ENCODE measurements at regions not wholly inside any gene's neighbourhood (a gene's known extent, or its start where the extent isn't known, plus 50 kb on each side); places are given as distances from the start of the nearest gene placed in this dataset.
A peak's percentile ranks its signal among the peaks of the same experiment; 100 is the strongest.

GRCh38 chr16:86305440-86305839, 204.9 kb upstream of the FOXF1 start:
- intact Hi-C loops (cut with DNase I), result no loop called here
- ATAC-seq (no peak), DNase-seq (no peak)
- TF ChIP-seq, protein P1, sequence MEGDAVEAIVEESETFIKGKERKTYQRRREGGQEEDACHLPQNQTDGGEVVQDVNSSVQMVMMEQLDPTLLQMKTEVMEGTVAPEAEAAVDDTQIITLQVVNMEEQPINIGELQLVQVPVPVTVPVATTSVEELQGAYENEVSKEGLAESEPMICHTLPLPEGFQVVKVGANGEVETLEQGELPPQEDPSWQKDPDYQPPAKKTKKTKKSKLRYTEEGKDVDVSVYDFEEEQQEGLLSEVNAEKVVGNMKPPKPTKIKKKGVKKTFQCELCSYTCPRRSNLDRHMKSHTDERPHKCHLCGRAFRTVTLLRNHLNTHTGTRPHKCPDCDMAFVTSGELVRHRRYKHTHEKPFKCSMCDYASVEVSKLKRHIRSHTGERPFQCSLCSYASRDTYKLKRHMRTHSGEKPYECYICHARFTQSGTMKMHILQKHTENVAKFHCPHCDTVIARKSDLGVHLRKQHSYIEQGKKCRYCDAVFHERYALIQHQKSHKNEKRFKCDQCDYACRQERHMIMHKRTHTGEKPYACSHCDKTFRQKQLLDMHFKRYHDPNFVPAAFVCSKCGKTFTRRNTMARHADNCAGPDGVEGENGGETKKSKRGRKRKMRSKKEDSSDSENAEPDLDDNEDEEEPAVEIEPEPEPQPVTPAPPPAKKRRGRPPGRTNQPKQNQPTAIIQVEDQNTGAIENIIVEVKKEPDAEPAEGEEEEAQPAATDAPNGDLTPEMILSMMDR (IDR thresholded peaks at IDR 0.05), result no peak
- peaks cover 7% of the 10 kb centered on the region for H3K27me3 ChIP-seq (ENCODE audit: low read depth)
- peak overlapping the region; percentile 9 for H3K27ac ChIP-seq
- H3K36me3 ChIP-seq, result no peaks in the 10 kb centered on the region
- H3K4me3 ChIP-seq, result no peak overlapping the region
- H3K4me1 ChIP-seq, result peaks cover 8% of the 10 kb centered on the region
- no peaks in the 10 kb centered on the region for H3K9me3 ChIP-seq

- DNase-seq, result no peak
- intact Hi-C loops (cut with DNase I), result no loop called here
- TF ChIP-seq, protein P1 (IDR thresholded peaks at IDR 0.05), result no peak
- peaks cover 6% of the 10 kb centered on the region for H3K4me1 ChIP-seq
- no peak overlapping the region for H3K4me3 ChIP-seq
- H3K9me3 ChIP-seq, result no peaks in the 10 kb centered on the region
- no peaks in the 10 kb centered on the region for H3K36me3 ChIP-seq
- no peak for ATAC-seq
- H3K27me3 ChIP-seq (ENCODE audit: low read depth), result peaks cover 1% of the 10 kb centered on the region
- peak overlapping the region; percentile 9 for H3K27ac ChIP-seq
Measured at GRCh38 chr16:86306011-86306644, 204.2 kb upstream of the FOXF1 start.

GRCh38 chr16:86306811-86307513, 203.4 kb upstream of the FOXF1 start:
- DNase-seq, result no peak
- Histone ChIP-seq H3K36me3 (no peaks in the 10 kb centered on the region), H3K27ac (no peak overlapping the region)

DNA sequence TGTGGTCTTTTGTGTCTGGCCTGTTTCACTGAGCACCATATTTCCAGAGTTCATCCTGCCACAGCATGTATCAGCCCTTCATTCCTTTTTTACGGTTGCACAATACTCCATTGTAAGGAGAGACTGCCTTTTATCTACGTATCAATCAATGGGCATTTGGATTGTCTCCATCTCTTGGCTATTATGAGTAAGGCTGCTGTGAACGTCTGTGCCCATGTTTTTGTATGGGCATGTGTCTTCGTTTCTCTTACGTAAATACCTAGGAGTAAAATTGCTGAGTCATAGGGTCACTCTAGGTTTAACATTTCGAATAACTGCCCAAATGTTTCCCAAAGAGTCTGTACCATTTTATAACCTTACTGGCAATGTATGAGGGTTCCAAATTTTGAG, 202.8 kb upstream of the FOXF1 start:
- DNase-seq, result no peak

More at GRCh38 chr16:86306811-86307513, 203.4 kb upstream of the FOXF1 start:
- intact Hi-C loops (cut with DNase I), result no loop called here
- Histone ChIP-seq H3K4me1 (no peaks in the 10 kb centered on the region), H3K9me3 (no peaks in the 10 kb centered on the region), H3K27me3 (ENCODE audit: low read depth) (no peaks in the 10 kb centered on the region), H3K4me3 (no peak overlapping the region)
- TF ChIP-seq, protein P1 (IDR thresholded peaks at IDR 0.05), result no peak
- no peak for ATAC-seq

GRCh38 chr16:86308514-86308913, 201.8 kb upstream of the FOXF1 start:
- no peaks in the 10 kb centered on the region for H3K4me1 ChIP-seq
- ATAC-seq, result no peak
- no peaks in the 10 kb centered on the region for H3K27me3 ChIP-seq (ENCODE audit: low read depth)
- H3K36me3 ChIP-seq, result no peaks in the 10 kb centered on the region
- no peak for DNase-seq
- no peak overlapping the region for H3K4me3 ChIP-seq
- H3K9me3 ChIP-seq, result no peaks in the 10 kb centered on the region
- intact Hi-C loops (cut with DNase I), result no loop called here
- TF ChIP-seq, protein P1 (IDR thresholded peaks at IDR 0.05), result no peak
- no peak overlapping the region for H3K27ac ChIP-seq

More for the DNA sequence above, 202.8 kb upstream of the FOXF1 start:
- Histone ChIP-seq H3K27me3 (ENCODE audit: low read depth) (no peaks in the 10 kb centered on the region), H3K27ac (no peak overlapping the region), H3K9me3 (no peaks in the 10 kb centered on the region), H3K4me1 (no peaks in the 10 kb centered on the region), H3K36me3 (no peaks in the 10 kb centered on the region), H3K4me3 (no peak overlapping the region)
- ATAC-seq, result no peak
- TF ChIP-seq, protein P1 (IDR thresholded peaks at IDR 0.05), result no peak
- intact Hi-C loops (cut with DNase I), result no loop called here
